ENCODE measurements at regions not wholly inside any gene's neighbourhood (a gene's known extent, or its start where the extent isn't known, plus 50 kb on each side); places are given as distances from the start of the nearest gene placed in this dataset.

DNA sequence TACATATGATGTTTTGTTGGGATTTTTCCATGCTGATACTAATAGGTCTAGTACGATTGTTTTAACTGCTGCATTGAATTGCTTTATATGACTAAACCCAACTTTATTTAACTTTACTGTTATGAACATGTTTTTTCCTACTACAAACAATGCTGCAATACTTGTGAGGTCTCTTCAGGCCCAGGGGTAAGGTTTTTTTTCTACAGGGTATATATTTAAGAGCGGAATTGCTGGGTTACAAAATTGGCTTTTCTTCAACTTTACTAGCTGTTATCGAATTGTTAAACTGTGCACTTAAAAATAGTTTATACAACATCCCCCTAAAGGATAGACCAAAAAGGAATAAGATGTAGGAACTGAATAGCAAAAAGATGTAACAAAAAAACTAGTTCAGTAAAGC lies 78.5 kb upstream of the TMEM178A start:
- no peak overlapping the region for H3K4me3 ChIP-seq
- no peaks in the 10 kb centered on the region for H3K27me3 ChIP-seq (replicated peaks; ENCODE audit: insufficient read depth)
- no peaks in the 10 kb centered on the region for H3K9me2 ChIP-seq (ENCODE audit: insufficient read depth)
- WGBS, 2 experiments (ENCODE audit: low coverage in 1 of 2, low lambda C conversion rate in 2 of 2, missing lambda C conversion rate in 2 of 2), result 82 to 87% methylated on average over 3 of the region's 3 CpGs
- H3F3A ChIP-seq (ENCODE audit: insufficient read depth), result no peaks in the 10 kb centered on the region
- in situ Hi-C loops (cut with MboI), result no loop called here
- H3K4me1 ChIP-seq (ENCODE audit: insufficient read depth), result peaks cover 12% of the 10 kb centered on the region
- no peak overlapping the region for H3K27ac ChIP-seq
- DNase-seq, result no peak
- H4K20me1 ChIP-seq (ENCODE audit: insufficient read depth), result no peaks in the 10 kb centered on the region
- no peak overlapping the region for H2AFZ ChIP-seq
- H3K79me2 ChIP-seq (ENCODE audit: insufficient read depth), result no peaks in the 10 kb centered on the region
- no peak for TF ChIP-seq EZH2phosphoT487 (IDR thresholded peaks at IDR 0.05; ENCODE audit: insufficient read depth, low read depth)
- no peak for TF ChIP-seq EZH2 (IDR thresholded peaks at IDR 0.05; ENCODE audit: insufficient read depth, poor library complexity, severe bottlenecking)
- no peaks in the 10 kb centered on the region for H3K36me3 ChIP-seq (ENCODE audit: low read depth)
- no peak overlapping the region for H3K9ac ChIP-seq
- H3K4me2 ChIP-seq (ENCODE audit: unreplicated experiment), result no peak overlapping the region
- no peaks in the 10 kb centered on the region for H3K9me3 ChIP-seq (ENCODE audit: low read depth)

DNA sequence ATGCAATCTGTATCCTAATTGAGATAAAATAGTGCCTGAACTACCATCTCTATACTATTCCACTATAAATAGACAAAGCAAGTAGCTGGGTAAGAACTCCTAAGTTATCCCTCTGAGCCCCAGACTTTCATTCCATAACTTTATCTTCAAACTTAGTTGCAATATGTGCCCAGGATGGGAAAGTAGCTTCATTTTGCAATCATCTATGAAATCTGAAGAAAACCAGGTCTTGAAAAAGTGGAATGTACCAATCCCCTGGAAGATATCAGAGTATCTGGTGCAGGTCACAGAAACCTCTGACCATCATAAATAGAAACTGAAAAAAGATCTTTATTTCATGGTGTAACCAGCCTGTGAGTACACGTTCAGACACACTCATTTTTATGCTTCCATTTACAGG lies 78.1 kb upstream of the TMEM178A start:
- Histone ChIP-seq H3K4me1 (ENCODE audit: insufficient read depth) (peaks cover 12% of the 10 kb centered on the region), H2AFZ (no peak overlapping the region), H3K9me2 (ENCODE audit: insufficient read depth) (no peaks in the 10 kb centered on the region), H4K20me1 (ENCODE audit: insufficient read depth) (no peaks in the 10 kb centered on the region), H3K9me3 (ENCODE audit: low read depth) (no peaks in the 10 kb centered on the region), H3F3A (ENCODE audit: insufficient read depth) (no peaks in the 10 kb centered on the region), H3K27me3 (replicated peaks; ENCODE audit: insufficient read depth) (no peaks in the 10 kb centered on the region), H3K4me2 (ENCODE audit: unreplicated experiment) (no peak overlapping the region), H3K4me3 (no peak overlapping the region), H3K79me2 (ENCODE audit: insufficient read depth) (no peaks in the 10 kb centered on the region), H3K36me3 (ENCODE audit: low read depth) (no peaks in the 10 kb centered on the region), H3K27ac (no peak overlapping the region), H3K9ac (no peak overlapping the region)
- TF ChIP-seq EZH2 (IDR thresholded peaks at IDR 0.05; ENCODE audit: insufficient read depth, poor library complexity, severe bottlenecking) (no peak), EZH2phosphoT487 (IDR thresholded peaks at IDR 0.05; ENCODE audit: insufficient read depth, low read depth) (no peak)
- WGBS, 2 experiments (ENCODE audit: low coverage in 1 of 2, low lambda C conversion rate in 2 of 2, missing lambda C conversion rate in 2 of 2), result 42 to 46% methylated on average over 1 of the region's 1 CpG
- no peak for DNase-seq
- in situ Hi-C loops (cut with MboI), result no loop called here

DNA sequence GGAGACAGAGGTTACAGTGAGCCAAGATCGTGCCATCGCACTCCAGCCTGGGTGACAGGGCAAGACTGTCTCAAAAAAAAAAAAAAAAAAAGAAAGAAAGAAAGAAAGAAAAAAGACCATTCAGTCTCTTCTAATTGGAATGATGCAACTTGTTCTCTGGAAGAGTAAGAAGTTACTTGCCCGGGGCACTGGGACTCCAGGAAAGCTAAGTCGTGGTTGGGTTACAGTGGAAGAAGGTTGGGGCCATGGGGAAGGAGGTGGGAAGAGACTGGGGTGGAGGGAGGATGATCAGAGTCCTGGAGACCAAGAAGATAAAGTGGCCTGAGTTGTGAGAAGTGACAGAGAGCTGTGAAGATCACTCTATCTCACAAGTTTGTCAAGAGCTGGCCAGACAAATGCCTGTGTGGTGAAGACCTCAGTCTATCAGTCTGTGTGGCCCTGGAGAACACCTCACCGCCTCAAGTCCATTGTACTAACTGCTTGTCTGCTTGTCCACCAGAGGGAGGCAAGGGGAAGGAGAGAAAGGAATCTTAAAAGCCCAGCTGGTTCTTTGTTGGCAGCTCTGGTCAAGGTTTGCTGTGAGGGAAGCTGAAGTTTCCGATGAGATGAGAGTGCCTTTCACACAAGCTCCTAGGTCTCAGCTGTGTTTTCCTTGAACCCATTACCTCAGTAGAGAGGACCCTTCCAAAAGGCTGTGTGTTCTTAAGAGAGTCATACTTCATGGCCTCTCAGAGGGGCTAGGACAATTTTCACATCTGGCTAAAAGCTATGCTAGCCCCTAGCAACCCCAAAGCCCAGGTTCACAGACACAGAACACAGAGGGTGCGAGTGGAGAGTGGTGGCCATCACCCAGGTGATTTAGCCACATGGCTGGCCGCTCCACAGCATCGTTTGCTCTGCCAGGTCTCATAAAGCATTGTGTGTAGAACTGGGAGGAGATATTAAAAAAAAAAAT lies 72.0 kb upstream of the TMEM178A start:
- 0 out of 2 replicates have a peak, but pooled peaks cover 3% of the 10 kb centered on the region for H3K4me1 ChIP-seq (ENCODE audit: insufficient read depth)
- H3K27me3 ChIP-seq (replicated peaks; ENCODE audit: insufficient read depth), result no peaks in the 10 kb centered on the region
- H3F3A ChIP-seq (ENCODE audit: insufficient read depth), result no peaks in the 10 kb centered on the region
- no peak overlapping the region for H3K9ac ChIP-seq
- peak; percentile 86 for DNase-seq
- H3K4me3 ChIP-seq, result no peak overlapping the region
- no peaks in the 10 kb centered on the region for H3K9me2 ChIP-seq (ENCODE audit: insufficient read depth)
- no peak overlapping the region for H3K27ac ChIP-seq
- no peaks in the 10 kb centered on the region for H3K36me3 ChIP-seq (ENCODE audit: low read depth)
- H4K20me1 ChIP-seq (ENCODE audit: insufficient read depth), result no peaks in the 10 kb centered on the region
- no peak overlapping the region for H3K4me2 ChIP-seq (ENCODE audit: unreplicated experiment)
- H3K79me2 ChIP-seq (ENCODE audit: insufficient read depth), result no peaks in the 10 kb centered on the region
- in situ Hi-C loops (cut with MboI), result no loop called here
- TF ChIP-seq EZH2 (IDR thresholded peaks at IDR 0.05; ENCODE audit: insufficient read depth, poor library complexity, severe bottlenecking), result no peak
- no peak for TF ChIP-seq EZH2phosphoT487 (IDR thresholded peaks at IDR 0.05; ENCODE audit: insufficient read depth, low read depth)
- peak overlapping the region; percentile 32; the same call in 1 of the 2 replicates for H2AFZ ChIP-seq
- H3K9me3 ChIP-seq (ENCODE audit: low read depth), result no peaks in the 10 kb centered on the region
- WGBS, 2 experiments (ENCODE audit: low coverage in 1 of 2, low lambda C conversion rate in 2 of 2, missing lambda C conversion rate in 2 of 2), result 43 to 46% methylated on average over 8 to 9 of the region's 9 CpGs

DNA sequence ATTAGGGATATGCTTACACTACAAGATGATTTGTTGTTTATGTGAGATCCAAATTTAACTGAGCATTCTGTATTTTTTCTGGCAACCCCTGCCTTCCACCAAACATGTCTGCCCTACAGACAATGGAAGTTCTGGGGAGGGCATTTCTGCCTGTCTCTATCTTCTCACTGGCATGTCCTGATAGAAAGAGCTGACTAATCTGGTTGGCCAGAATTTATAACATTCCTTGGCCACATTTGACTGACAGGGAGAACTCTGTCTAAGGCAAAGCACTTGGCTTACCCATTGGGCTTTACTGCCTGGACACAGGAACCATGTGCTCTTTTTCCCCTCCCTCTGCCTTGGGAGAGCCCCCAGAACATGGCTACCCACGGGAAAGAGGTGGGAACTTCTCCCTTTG lies 70.6 kb upstream of the TMEM178A start:
- Histone ChIP-seq H4K20me1 (ENCODE audit: insufficient read depth) (no peaks in the 10 kb centered on the region), H3K9me3 (ENCODE audit: low read depth) (no peaks in the 10 kb centered on the region), H3K4me1 (ENCODE audit: insufficient read depth) (0 out of 2 replicates have a peak, but pooled peaks cover 3% of the 10 kb centered on the region), H3K79me2 (ENCODE audit: insufficient read depth) (no peaks in the 10 kb centered on the region), H2AFZ (no peak overlapping the region), H3K27ac (no peak overlapping the region), H3K9ac (no peak overlapping the region), H3K36me3 (ENCODE audit: low read depth) (no peaks in the 10 kb centered on the region), H3K4me2 (ENCODE audit: unreplicated experiment) (no peak overlapping the region), H3K27me3 (replicated peaks; ENCODE audit: insufficient read depth) (no peaks in the 10 kb centered on the region), H3K9me2 (ENCODE audit: insufficient read depth) (no peaks in the 10 kb centered on the region), H3K4me3 (no peak overlapping the region), H3F3A (ENCODE audit: insufficient read depth) (no peaks in the 10 kb centered on the region)
- 55 to 82% methylated on average over 1 of the region's 1 CpG for WGBS, 2 experiments (ENCODE audit: low coverage in 1 of 2, low lambda C conversion rate in 2 of 2, missing lambda C conversion rate in 2 of 2)
- in situ Hi-C loops (cut with MboI), result no loop called here
- DNase-seq, result no peak
- no peak for TF ChIP-seq EZH2phosphoT487 (IDR thresholded peaks at IDR 0.05; ENCODE audit: insufficient read depth, low read depth)
- TF ChIP-seq EZH2 (IDR thresholded peaks at IDR 0.05; ENCODE audit: insufficient read depth, poor library complexity, severe bottlenecking), result no peak

Data from GM23248 (cell line).